ENCODE measurements at regions not wholly inside any gene's neighbourhood (a gene's known extent, or its start where the extent isn't known, plus 50 kb on each side); places are given as distances from the start of the nearest gene placed in this dataset.
"Not testable (repeated sequence)": the region's sequence is repeated elsewhere in the genome, so short reads cannot be mapped to it uniquely, and the experiment has no call there.

GRCh38 chr12:90216815-90217214 lies 508.2 kb upstream of the ATP2B1 start:
- Histone ChIP-seq H3K4me3 (no peak overlapping the region), H3K36me3 (no peaks in the 10 kb centered on the region), H3K27me3 (no peaks in the 10 kb centered on the region), H3K4me1 (peaks cover 0 to 15% (median 6%) of the 10 kb centered on the region in 9 donors), H3K27ac (peak overlapping the region in 2 of 10 donors; percentile 16 to 31), H3K9me3 (peaks cover 0 to 8% (median 0%) of the 10 kb centered on the region in 11 donors)
- peak in 1 of 2 donors; percentile 13 for DNase-seq
- intact Hi-C loops (cut with DNase I): no loop called here
- peak in 7 of 8 donors; percentile 22 to 71 (median 37) for ATAC-seq
- no peak for TF ChIP-seq CTCF (IDR thresholded peaks at IDR 0.05)
- 23 to 50% methylated on average over 1 of the region's 1 CpG for WGBS, 2 donors

GRCh38 chr12:90216020-90216552 lies 507.4 kb upstream of the ATP2B1 start:
- DNase-seq (no peak), ATAC-seq (no peak)
- intact Hi-C loops (cut with DNase I): no loop called here
- no peaks in the 10 kb centered on the region for H3K27me3 ChIP-seq
- WGBS, 2 donors: 45 to 46% methylated on average over 3 of the region's 3 CpGs
- peaks cover 0 to 8% (median 0%) of the 10 kb centered on the region in 11 donors for H3K9me3 ChIP-seq
- H3K27ac ChIP-seq: peak overlapping the region in 1 of 10 donors; percentile 31
- H3K4me1 ChIP-seq: peaks cover 0 to 15% (median 6%) of the 10 kb centered on the region in 9 donors
- no peaks in the 10 kb centered on the region for H3K36me3 ChIP-seq
- no peak overlapping the region for H3K4me3 ChIP-seq
- no peak for TF ChIP-seq CTCF (IDR thresholded peaks at IDR 0.05)

- TF ChIP-seq CTCF (IDR thresholded peaks at IDR 0.05): no peak
- 89 to 91% methylated on average over 1 of the region's 1 CpG for WGBS, 2 donors
- Histone ChIP-seq H3K4me3 (no peak overlapping the region), H3K27me3 (no peaks in the 10 kb centered on the region), H3K36me3 (no peaks in the 10 kb centered on the region), H3K4me1 (peaks cover 0 to 3% (median 0%) of the 10 kb centered on the region in 9 donors), H3K9me3 (peaks cover 0 to 12% (median 0%) of the 10 kb centered on the region in 11 donors), H3K27ac (no peak overlapping the region)
- DNase-seq (no peak), ATAC-seq (no peak)
- intact Hi-C loops (cut with DNase I): no loop called here
Observed at GRCh38 chr12:90211017-90211416, 502.4 kb upstream of the ATP2B1 start.

GRCh38 chr12:90209029-90209428 lies 500.4 kb upstream of the ATP2B1 start:
- Histone ChIP-seq H3K4me1 (no peaks in the 10 kb centered on the region), H3K9me3 (peaks cover 0 to 12% (median 0%) of the 10 kb centered on the region in 11 donors), H3K27me3 (no peaks in the 10 kb centered on the region), H3K27ac (no peak overlapping the region), H3K4me3 (no peak overlapping the region), H3K36me3 (no peaks in the 10 kb centered on the region)
- ATAC-seq: no peak
- intact Hi-C loops (cut with DNase I): no loop called here
- no peak for TF ChIP-seq CTCF (IDR thresholded peaks at IDR 0.05)
- no peak for DNase-seq
- WGBS, 2 donors: 78 to 79% methylated on average over 1 of the region's 1 CpG

GRCh38 chr12:90208379-90208778 lies 499.7 kb upstream of the ATP2B1 start:
- intact Hi-C loops (cut with DNase I); DNase-seq; H3K27me3 ChIP-seq; H3K27ac ChIP-seq; H3K36me3 ChIP-seq; ATAC-seq; H3K4me1 ChIP-seq; H3K4me3 ChIP-seq: not testable (repeated sequence)
- H3K9me3 ChIP-seq: peaks cover 0 to 12% (median 0%) of the 10 kb centered on the region in 11 donors

Measured in heart right ventricle (tissue), 16 donors.